ENCODE measurements at regions not wholly inside any gene's neighbourhood (a gene's known extent, or its start where the extent isn't known, plus 50 kb on each side); places are given as distances from the start of the nearest gene placed in this dataset.
"Not testable (repeated sequence)": the region's sequence is repeated elsewhere in the genome, so short reads cannot be mapped to it uniquely, and the experiment has no call there.

- no peak for DNase-seq
Measured at GRCh38 chr2:126952216-126952615, 53.5 kb downstream of the TEX51 start.

- DNase-seq: no peak
Measured at GRCh38 chr2:126953483-126953882, 54.8 kb downstream of the TEX51 start.

- no peak for DNase-seq
Measured at GRCh38 chr2:126954831-126955230, 56.1 kb downstream of the TEX51 start.

- not testable (repeated sequence) for DNase-seq
Measured at GRCh38 chr2:126956773-126957172, 58.1 kb downstream of the TEX51 start.

- no peak for DNase-seq
Measured at GRCh38 chr2:126963390-126963789, 64.7 kb downstream of the TEX51 start.

- DNase-seq: no peak
Measured at GRCh38 chr2:126966601-126967000, 67.9 kb downstream of the TEX51 start.

- peak; percentile 55 for DNase-seq
Measured at GRCh38 chr2:126970583-126970982, 71.9 kb downstream of the TEX51 start.

- no peak for DNase-seq
Measured at GRCh38 chr2:126971162-126971480, 72.4 kb downstream of the TEX51 start.

GRCh38 chr2:126971481-126972278 is 73.0 kb downstream of the TEX51 start:
- peak; percentile 69 for DNase-seq

- no peak for DNase-seq
Measured at GRCh38 chr2:126972279-126972626, 73.6 kb downstream of the TEX51 start.

GRCh38 chr2:126973745-126974144 is 75.1 kb downstream of the TEX51 start:
- no peak for DNase-seq

GRCh38 chr2:126975671-126976655 is 77.3 kb downstream of the TEX51 start:
- no peak for DNase-seq

GRCh38 chr2:126976721-126977328 is 78.1 kb downstream of the TEX51 start:
- no peak for DNase-seq

- DNase-seq: no peak
Measured at GRCh38 chr2:126978333-126978732, 79.6 kb downstream of the TEX51 start.

GRCh38 chr2:126979039-126980003 is 80.6 kb downstream of the TEX51 start:
- no peak for DNase-seq

- DNase-seq: no peak
Measured at GRCh38 chr2:126981476-126981875, 82.8 kb downstream of the TEX51 start.

- no peak for DNase-seq
Measured at GRCh38 chr2:126982935-126983334, 84.2 kb downstream of the TEX51 start.

GRCh38 chr2:126986631-126987187 is 88.0 kb downstream of the TEX51 start:
- DNase-seq: no peak

GRCh38 chr2:126988482-126988881 is 89.8 kb downstream of the TEX51 start:
- DNase-seq: no peak

GRCh38 chr2:126989064-126989463 is 90.4 kb downstream of the TEX51 start:
- DNase-seq: not testable (repeated sequence)

- DNase-seq: no peak
Measured at GRCh38 chr2:126990200-126990599, 91.5 kb downstream of the TEX51 start.

All from NCI-H345 (cell line).